GM23338 (cell line): ENCODE measurements at regions not wholly inside any gene's neighbourhood (a gene's known extent, or its start where the extent isn't known, plus 50 kb on each side); places are given as distances from the start of the nearest gene placed in this dataset.

ENCODE experiments used
- ATAC-seq: fragments of 200-7000 bp; cut with Tn5 transposase; 3 replicates; pipeline ENCODE4 v1.9.1; 2020
- DNase-seq: peaks from one replicate; pipeline ENCODE4 v3.0.0-alpha.2; 2015; ENCODE audit warnings: low spot score
- H2AFZ ChIP-seq: fragments of 200-600 bp; sonication (generic); 2 replicates; pipeline ENCODE4 v1.8.0; 2016; ENCODE audit warnings: antibody characterized with exemption, mild to moderate bottlenecking, moderate library complexity
- H3F3A ChIP-seq: fragments of 200-600 bp; sonication (generic); replicated peaks from 2 replicates; pipeline ENCODE4 v1.8.0; 2017; ENCODE audit warnings: antibody characterized with exemption, mixed run types, low read depth
- H3K27ac ChIP-seq: fragments of 200-600 bp; sonication (generic); 2 replicates; pipeline ENCODE4 v1.6.1; 2016; ENCODE audit warnings: low read depth
- H3K27me3 ChIP-seq: fragments of 200-600 bp; sonication (generic); 2 replicates; pipeline ENCODE4 v1.8.0; 2016; ENCODE audit warnings: mild to moderate bottlenecking, mixed run types, moderate library complexity; ENCODE audit not compliant: insufficient read depth
- H3K36me3 ChIP-seq: fragments of 200-600 bp; sonication (generic); 2 replicates; pipeline ENCODE4 v1.8.0; 2016; ENCODE audit warnings: mild to moderate bottlenecking; ENCODE audit not compliant: insufficient read depth
- H3K4me1 ChIP-seq: fragments of 200-600 bp; sonication (generic); 2 replicates; pipeline ENCODE4 v1.8.0; 2016; ENCODE audit warnings: mild to moderate bottlenecking, moderate library complexity; ENCODE audit not compliant: insufficient read depth
- H3K4me2 ChIP-seq: fragments of 200-600 bp; sonication (generic); 2 replicates; pipeline ENCODE4 v1.7.1; 2017; ENCODE audit warnings: mixed run types
- H3K4me3 ChIP-seq: fragments of 200-600 bp; sonication (generic); 2 replicates; pipeline ENCODE4 v1.6.1; 2016; ENCODE audit warnings: mixed run types
- H3K79me2 ChIP-seq: fragments of 200-600 bp; sonication (generic); replicated peaks from 2 replicates; pipeline ENCODE4 v1.8.0; 2017; ENCODE audit warnings: mild to moderate bottlenecking; ENCODE audit not compliant: insufficient read depth
- H3K9me2 ChIP-seq: fragments of 200-600 bp; sonication (generic); 2 replicates; pipeline ENCODE4 v1.8.0; 2017; ENCODE audit not compliant: insufficient read depth
- H4K20me1 ChIP-seq: fragments of 200-600 bp; sonication (generic); replicated peaks from 2 replicates; pipeline ENCODE4 v1.8.0; 2017; ENCODE audit warnings: mild to moderate bottlenecking; ENCODE audit not compliant: insufficient read depth
- H3K27ac Mint-ChIP-seq: 2 replicates; pipeline ENCODE4 v1.8.0; 2020; ENCODE audit warnings: inconsistent platforms, mild to moderate bottlenecking, moderate library complexity, mixed read lengths
- H3K27me3 Mint-ChIP-seq: 3 replicates; pipeline ENCODE4 v1.8.0; 2022; ENCODE audit warnings: low read depth, mild to moderate bottlenecking, moderate library complexity, mixed read lengths, inconsistent platforms; ENCODE audit not compliant: insufficient read depth, poor library complexity
- H3K36me3 Mint-ChIP-seq: 3 replicates; pipeline ENCODE4 v1.8.0; 2021; ENCODE audit warnings: low read depth, mild to moderate bottlenecking, inconsistent platforms, moderate library complexity, mixed read lengths
- H3K4me1 Mint-ChIP-seq: 3 replicates; pipeline ENCODE4 v1.8.0; 2020; ENCODE audit warnings: mild to moderate bottlenecking, inconsistent platforms, mixed read lengths
- H3K4me3 Mint-ChIP-seq: 3 replicates; pipeline ENCODE4 v1.8.0; 2021; ENCODE audit warnings: moderate library complexity, mild to moderate bottlenecking, inconsistent platforms, mixed read lengths
- H3K9me3 Mint-ChIP-seq: 3 replicates; pipeline ENCODE4 v1.8.0; 2020; ENCODE audit warnings: moderate library complexity, mild to moderate bottlenecking, inconsistent platforms, mixed read lengths
- ETS1 ChIP-seq: IDR thresholded peaks from 2 replicates; pipeline ENCODE4 v1.6.1; 2016; ENCODE audit warnings: antibody characterized with exemption
- EZH2 ChIP-seq: fragments of 200-600 bp; sonication (generic); IDR thresholded peaks from one replicate; pipeline ENCODE4 v1.8.0; 2017; ENCODE audit warnings: antibody characterized with exemption, mild to moderate bottlenecking, low read depth; ENCODE audit not compliant: unreplicated experiment
- EZH2phosphoT487 ChIP-seq: fragments of 200-600 bp; sonication (generic); IDR thresholded peaks from one replicate; pipeline ENCODE4 v1.8.1; 2018; ENCODE audit warnings: antibody characterized with exemption; ENCODE audit not compliant: unreplicated experiment
- JUNB ChIP-seq: IDR thresholded peaks from one replicate; pipeline ENCODE4 v1.6.1; 2016; ENCODE audit warnings: antibody characterized with exemption; ENCODE audit not compliant: unreplicated experiment
- NANOG ChIP-seq: IDR thresholded peaks from 2 replicates; pipeline ENCODE4 v1.6.1; 2016; ENCODE audit warnings: antibody characterized with exemption, borderline replicate concordance
- POLR2AphosphoS5 ChIP-seq: IDR thresholded peaks from 2 replicates; pipeline ENCODE4 v1.6.1; 2016; ENCODE audit warnings: antibody characterized with exemption, low read depth
- REST ChIP-seq: IDR thresholded peaks from one replicate; pipeline ENCODE4 v1.6.1; 2018; ENCODE audit warnings: antibody characterized with exemption; ENCODE audit not compliant: unreplicated experiment
- STAT1 ChIP-seq: IDR thresholded peaks from one replicate; pipeline ENCODE4 v1.6.1; 2016; ENCODE audit warnings: antibody characterized with exemption; ENCODE audit not compliant: unreplicated experiment
- ZNF114 ChIP-seq: fragments of 250-450 bp; sonication (Bioruptor Pico); IDR thresholded peaks from 2 replicates; pipeline ENCODE4 v1.5.0; 2020; ENCODE audit warnings: mild to moderate bottlenecking, moderate library complexity
- ZNF331 ChIP-seq: fragments of 250-450 bp; sonication (Bioruptor Pico); IDR thresholded peaks from 2 replicates; pipeline ENCODE4 v1.5.0; 2020; ENCODE audit warnings: low read depth, mild to moderate bottlenecking, moderate library complexity
- TF ChIP-seq, protein P1 (sequence below), 2 experiments: fragments of 200-600 bp in 1 of 2; sonication (generic) in 1 of 2; conservative IDR thresholded peaks; 2 replicates each; pipeline versions ENCODE4 v1.5.1 to v1.6.1; 2016 to 2017; ENCODE audit warnings: antibody characterized with exemption in 2 of 2, low read depth in 2 of 2, mild to moderate bottlenecking in 2 of 2, moderate library complexity in 1 of 2

GRCh38 chr22:22127100-22127499 lies 117.5 kb upstream of the VPREB1 start:
- peaks cover 23% of the 10 kb centered on the region for H3K4me1 Mint-ChIP-seq
- no peaks in the 10 kb centered on the region for H3K9me3 Mint-ChIP-seq
- H3F3A ChIP-seq: no peaks in the 10 kb centered on the region
- H3K27me3 ChIP-seq: peaks cover 96% of the 10 kb centered on the region
- no peaks in the 10 kb centered on the region for H3K36me3 ChIP-seq
- H3K4me1 ChIP-seq: peaks cover 13% of the 10 kb centered on the region
- H4K20me1 ChIP-seq: no peaks in the 10 kb centered on the region
- no peak overlapping the region for H3K4me3 Mint-ChIP-seq
- no peaks in the 10 kb centered on the region for H3K9me2 ChIP-seq
- no peak overlapping the region for H2AFZ ChIP-seq
- no peak for TF ChIP-seq JUNB
- TF ChIP-seq EZH2phosphoT487: no peak
- TF ChIP-seq, protein P1, sequence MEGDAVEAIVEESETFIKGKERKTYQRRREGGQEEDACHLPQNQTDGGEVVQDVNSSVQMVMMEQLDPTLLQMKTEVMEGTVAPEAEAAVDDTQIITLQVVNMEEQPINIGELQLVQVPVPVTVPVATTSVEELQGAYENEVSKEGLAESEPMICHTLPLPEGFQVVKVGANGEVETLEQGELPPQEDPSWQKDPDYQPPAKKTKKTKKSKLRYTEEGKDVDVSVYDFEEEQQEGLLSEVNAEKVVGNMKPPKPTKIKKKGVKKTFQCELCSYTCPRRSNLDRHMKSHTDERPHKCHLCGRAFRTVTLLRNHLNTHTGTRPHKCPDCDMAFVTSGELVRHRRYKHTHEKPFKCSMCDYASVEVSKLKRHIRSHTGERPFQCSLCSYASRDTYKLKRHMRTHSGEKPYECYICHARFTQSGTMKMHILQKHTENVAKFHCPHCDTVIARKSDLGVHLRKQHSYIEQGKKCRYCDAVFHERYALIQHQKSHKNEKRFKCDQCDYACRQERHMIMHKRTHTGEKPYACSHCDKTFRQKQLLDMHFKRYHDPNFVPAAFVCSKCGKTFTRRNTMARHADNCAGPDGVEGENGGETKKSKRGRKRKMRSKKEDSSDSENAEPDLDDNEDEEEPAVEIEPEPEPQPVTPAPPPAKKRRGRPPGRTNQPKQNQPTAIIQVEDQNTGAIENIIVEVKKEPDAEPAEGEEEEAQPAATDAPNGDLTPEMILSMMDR (conservative IDR thresholded peaks at IDR 0.05; ENCODE audit: low read depth in 2 of 2): no peak
- TF ChIP-seq REST: no peak
- no peak for TF ChIP-seq STAT1
- TF ChIP-seq ETS1: no peak
- TF ChIP-seq POLR2AphosphoS5: no peak
- H3K27me3 Mint-ChIP-seq: peaks cover 73% of the 10 kb centered on the region
- H3K27ac Mint-ChIP-seq: no peak overlapping the region
- no peak for DNase-seq
- H3K4me3 ChIP-seq: no peak overlapping the region
- no peaks in the 10 kb centered on the region for H3K36me3 Mint-ChIP-seq
- H3K27ac ChIP-seq: no peak overlapping the region
- no peak for ATAC-seq
- H3K79me2 ChIP-seq: no peaks in the 10 kb centered on the region
- H3K4me2 ChIP-seq: no peak overlapping the region

GRCh38 chr22:22125579-22126468 lies 118.8 kb upstream of the VPREB1 start:
- H3K4me1 Mint-ChIP-seq: peaks cover 11% of the 10 kb centered on the region
- H3K27ac Mint-ChIP-seq: no peak overlapping the region
- Histone ChIP-seq H4K20me1 (no peaks in the 10 kb centered on the region; the same call in 1 of the 2 replicates), H3K79me2 (no peaks in the 10 kb centered on the region), H3K27me3 (peaks cover 96% of the 10 kb centered on the region), H3K4me1 (peaks cover 2% of the 10 kb centered on the region; the same call in 1 of the 2 replicates), H3K36me3 (no peaks in the 10 kb centered on the region), H3K9me2 (no peaks in the 10 kb centered on the region), H3K4me3 (no peak overlapping the region), H3K27ac (no peak overlapping the region), H3F3A (no peaks in the 10 kb centered on the region), H3K4me2 (no peak overlapping the region), H2AFZ (no peak overlapping the region)
- ATAC-seq (peak; percentile 54), DNase-seq (no peak)
- no peaks in the 10 kb centered on the region for H3K36me3 Mint-ChIP-seq
- no peaks in the 10 kb centered on the region for H3K9me3 Mint-ChIP-seq
- peaks cover 78% of the 10 kb centered on the region for H3K27me3 Mint-ChIP-seq
- no peak overlapping the region; the same call in 2 of the 3 replicates for H3K4me3 Mint-ChIP-seq
- TF ChIP-seq EZH2 (no peak), POLR2AphosphoS5 (no peak), JUNB (no peak), NANOG (no peak), ZNF114 (CRISPR knock-in tag) (no peak), STAT1 (no peak), ETS1 (no peak), ZNF331 (CRISPR knock-in tag) (no peak)
- TF ChIP-seq, protein P1 (conservative IDR thresholded peaks at IDR 0.05; ENCODE audit: low read depth in 2 of 2): no peak
